Calu3 (cell line): ENCODE measurements at regions not wholly inside any gene's neighbourhood (a gene's known extent, or its start where the extent isn't known, plus 50 kb on each side); places are given as distances from the start of the nearest gene placed in this dataset.

ENCODE experiments used
- BruUV-seq: library from RNA; stranded (reverse); fragments of 400-500 nt; replicated peaks from 2 replicates; lab custom pipeline; 2021; lab: Mats Ljungman, UMichigan
- CTCF ChIA-PET: fragments of 300-600 bp; sonication (Branson Sonifier 250); formaldehyde crosslinking; loops from one replicate; lab custom pipeline; 2022; ENCODE audit warnings: antibody characterized with exemption; lab: Charles Lee
- DNase-seq: peaks from one replicate; pipeline ENCODE4 v3.0.0; 2022
- H3K27ac Mint-ChIP-seq: one replicate; pipeline ENCODE4 v1.8.0; 2022; ENCODE audit warnings: mixed read lengths; ENCODE audit not compliant: unreplicated experiment
- H3K27me3 Mint-ChIP-seq: one replicate; pipeline ENCODE4 v1.8.0; 2022; ENCODE audit warnings: mixed read lengths; ENCODE audit not compliant: unreplicated experiment
- H3K36me3 Mint-ChIP-seq: one replicate; pipeline ENCODE4 v1.8.0; 2022; ENCODE audit warnings: mild to moderate bottlenecking, moderate library complexity, mixed read lengths; ENCODE audit not compliant: insufficient read depth, unreplicated experiment
- H3K4me1 Mint-ChIP-seq: one replicate; pipeline ENCODE4 v1.8.0; 2022; ENCODE audit warnings: mild to moderate bottlenecking, low read depth, mixed read lengths; ENCODE audit not compliant: unreplicated experiment
- H3K4me3 Mint-ChIP-seq: one replicate; pipeline ENCODE4 v1.8.0; 2022; ENCODE audit warnings: mild to moderate bottlenecking, low read depth, moderate library complexity, mixed read lengths; ENCODE audit not compliant: unreplicated experiment
- H3K9me3 Mint-ChIP-seq: one replicate; pipeline ENCODE4 v1.8.0; 2022; ENCODE audit warnings: low read depth, mixed read lengths; ENCODE audit not compliant: unreplicated experiment
- intact Hi-C: fragments of 100-400 bp; cut with micrococcal nuclease; formaldehyde crosslinking; loops from one replicate; pipeline ENCODE4 v1.10.0; 2022; ENCODE audit not compliant: unreplicated experiment
- TF ChIP-seq, protein P1 (sequence below): fragments of 200-600 bp; IDR thresholded peaks from one replicate; pipeline ENCODE4 v1.8.0; 2022; ENCODE audit warnings: antibody characterized with exemption; ENCODE audit not compliant: unreplicated experiment

DNA sequence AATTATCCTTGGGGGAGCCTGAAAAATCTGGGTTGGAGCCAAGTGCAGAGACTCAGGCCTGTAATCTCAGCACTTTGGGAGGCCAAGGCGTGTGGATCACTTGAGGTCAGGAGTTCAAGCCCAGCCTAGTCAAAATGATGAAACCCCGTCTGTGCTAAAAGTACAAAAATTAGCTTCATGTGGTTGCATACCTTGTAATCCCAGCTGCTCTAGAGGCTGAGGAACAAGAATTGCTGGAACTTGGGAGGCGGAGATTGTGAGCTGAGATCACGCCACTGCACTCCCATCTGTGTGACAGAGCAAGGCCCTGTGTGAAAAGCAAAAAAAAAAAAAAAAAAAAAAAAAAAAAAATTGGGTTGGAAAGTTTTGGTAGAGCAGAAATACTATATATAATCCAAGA lies 1563.6 kb upstream of the PRMT6 start:
- H3K27ac Mint-ChIP-seq = no peak overlapping the region
- BruUV-seq = no TSS peak
- H3K36me3 Mint-ChIP-seq = no peaks in the 10 kb centered on the region
- no peak overlapping the region for H3K4me3 Mint-ChIP-seq
- TF ChIP-seq, protein P1, sequence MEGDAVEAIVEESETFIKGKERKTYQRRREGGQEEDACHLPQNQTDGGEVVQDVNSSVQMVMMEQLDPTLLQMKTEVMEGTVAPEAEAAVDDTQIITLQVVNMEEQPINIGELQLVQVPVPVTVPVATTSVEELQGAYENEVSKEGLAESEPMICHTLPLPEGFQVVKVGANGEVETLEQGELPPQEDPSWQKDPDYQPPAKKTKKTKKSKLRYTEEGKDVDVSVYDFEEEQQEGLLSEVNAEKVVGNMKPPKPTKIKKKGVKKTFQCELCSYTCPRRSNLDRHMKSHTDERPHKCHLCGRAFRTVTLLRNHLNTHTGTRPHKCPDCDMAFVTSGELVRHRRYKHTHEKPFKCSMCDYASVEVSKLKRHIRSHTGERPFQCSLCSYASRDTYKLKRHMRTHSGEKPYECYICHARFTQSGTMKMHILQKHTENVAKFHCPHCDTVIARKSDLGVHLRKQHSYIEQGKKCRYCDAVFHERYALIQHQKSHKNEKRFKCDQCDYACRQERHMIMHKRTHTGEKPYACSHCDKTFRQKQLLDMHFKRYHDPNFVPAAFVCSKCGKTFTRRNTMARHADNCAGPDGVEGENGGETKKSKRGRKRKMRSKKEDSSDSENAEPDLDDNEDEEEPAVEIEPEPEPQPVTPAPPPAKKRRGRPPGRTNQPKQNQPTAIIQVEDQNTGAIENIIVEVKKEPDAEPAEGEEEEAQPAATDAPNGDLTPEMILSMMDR = no peak
- intact Hi-C loops = no loop called here
- no peak for DNase-seq
- peaks cover 7% of the 10 kb centered on the region for H3K9me3 Mint-ChIP-seq
- no peaks in the 10 kb centered on the region for H3K27me3 Mint-ChIP-seq
- CTCF ChIA-PET = no interaction called here
- H3K4me1 Mint-ChIP-seq = no peaks in the 10 kb centered on the region

DNA sequence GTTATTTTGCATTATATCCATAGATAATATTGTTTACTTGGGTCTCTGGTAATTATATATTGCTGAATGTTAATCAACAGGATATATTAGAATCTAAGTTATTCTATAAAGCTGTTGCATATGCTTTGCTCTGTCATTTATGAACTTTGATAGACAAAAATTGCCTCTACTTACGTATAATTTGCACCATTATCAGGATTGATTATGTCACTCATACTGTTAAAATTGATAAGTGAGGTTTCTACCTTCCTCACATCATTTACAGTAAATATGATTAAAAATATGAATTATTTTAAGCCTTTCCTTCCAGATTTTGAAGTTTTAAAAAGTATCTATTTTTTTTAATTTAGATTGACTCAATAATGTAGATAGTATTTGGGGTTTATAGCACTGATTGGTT lies 1540.4 kb upstream of the PRMT6 start:
- CTCF ChIA-PET = no interaction called here
- TF ChIP-seq, protein P1 = no peak
- DNase-seq = no peak
- no TSS peak for BruUV-seq
- H3K27me3 Mint-ChIP-seq = no peaks in the 10 kb centered on the region
- no peak overlapping the region for H3K4me3 Mint-ChIP-seq
- H3K36me3 Mint-ChIP-seq = no peaks in the 10 kb centered on the region
- H3K9me3 Mint-ChIP-seq = no peaks in the 10 kb centered on the region
- no peaks in the 10 kb centered on the region for H3K4me1 Mint-ChIP-seq
- H3K27ac Mint-ChIP-seq = no peak overlapping the region
- intact Hi-C loops = no loop called here

DNA sequence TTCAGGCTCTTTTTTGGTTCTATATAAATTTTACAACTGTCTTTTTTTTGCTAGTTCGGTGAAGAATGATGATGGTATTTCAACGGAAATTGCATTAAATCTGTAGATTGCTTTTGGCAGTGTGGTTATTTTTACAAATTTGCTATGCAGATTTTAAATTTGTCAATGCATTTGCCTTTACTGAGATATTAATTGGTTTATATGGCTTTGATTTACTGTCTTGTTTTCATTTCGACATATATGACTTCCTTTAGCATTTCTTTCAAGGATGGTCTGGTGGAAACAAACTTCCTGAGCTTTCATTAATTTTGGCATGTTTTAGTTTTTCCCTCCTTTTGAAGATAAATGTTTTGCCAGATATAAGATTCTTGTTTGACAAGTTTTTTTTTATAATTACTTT lies 1522.5 kb upstream of the PRMT6 start:
- H3K4me1 Mint-ChIP-seq = no peaks in the 10 kb centered on the region
- H3K36me3 Mint-ChIP-seq = no peaks in the 10 kb centered on the region
- H3K27ac Mint-ChIP-seq = no peak overlapping the region
- no peak overlapping the region for H3K4me3 Mint-ChIP-seq
- TF ChIP-seq, protein P1 = no peak
- intact Hi-C loops = no loop called here
- CTCF ChIA-PET = no interaction called here
- no peaks in the 10 kb centered on the region for H3K27me3 Mint-ChIP-seq
- no TSS peak for BruUV-seq
- H3K9me3 Mint-ChIP-seq = peaks cover 8% of the 10 kb centered on the region
- DNase-seq = no peak

DNA sequence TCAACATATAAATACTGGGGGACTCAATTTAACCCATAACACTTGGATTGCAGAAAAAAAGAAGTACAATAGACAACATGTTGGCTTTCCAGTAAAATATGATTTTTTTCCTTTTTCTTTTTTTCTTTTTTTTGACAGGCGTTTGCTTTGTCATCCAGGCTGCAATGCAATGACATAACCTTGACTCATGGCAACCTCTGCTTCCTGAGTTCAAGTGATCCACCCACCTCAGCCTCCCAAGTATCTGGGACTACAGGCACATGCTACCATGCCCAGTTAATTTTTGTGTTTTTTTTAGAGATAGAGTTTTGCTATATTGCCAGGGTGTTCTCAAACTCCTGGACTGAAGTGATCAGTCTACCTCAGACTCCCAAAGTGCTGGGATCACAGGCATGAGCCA lies 1512.0 kb upstream of the PRMT6 start:
- Mint-ChIP-seq H3K4me3 (no peak overlapping the region), H3K9me3 (peaks cover 5% of the 10 kb centered on the region), H3K27ac (no peak overlapping the region), H3K4me1 (no peaks in the 10 kb centered on the region), H3K36me3 (no peaks in the 10 kb centered on the region), H3K27me3 (no peaks in the 10 kb centered on the region)
- no TSS peak for BruUV-seq
- TF ChIP-seq, protein P1 = no peak
- DNase-seq = no peak
- CTCF ChIA-PET = no interaction called here
- intact Hi-C loops = no loop called here
